ENCODE measurements at regions not wholly inside any gene's neighbourhood (a gene's known extent, or its start where the extent isn't known, plus 50 kb on each side); places are given as distances from the start of the nearest gene placed in this dataset.

- WGBS (ENCODE audit: low lambda C conversion rate), result under 1% methylated on average over 4 of the region's 4 CpGs
- CTCF ChIA-PET (ENCODE audit: low intra/inter-chr PET ratio, low total read pairs), result no interaction called here
- intact Hi-C loops (cut with micrococcal nuclease; ENCODE audit: unreplicated experiment), result no loop called here
- no peak for ATAC-seq
- H3K36me3 ChIP-seq (replicated peaks in 1 of 2; ENCODE audit: control insufficient read depth in 1 of 2, insufficient read depth in 2 of 2, low read length in 2 of 2), result no peaks in the 10 kb centered on the region
- no peaks in the 10 kb centered on the region for H3K4me1 ChIP-seq (ENCODE audit: insufficient read depth, low read length)
- no peaks in the 10 kb centered on the region for H3K27me3 ChIP-seq (ENCODE audit: control insufficient read depth in 1 of 2, insufficient read depth in 2 of 2, low read length in 2 of 2)
- H3K9me3 ChIP-seq (ENCODE audit: low read length), result no peaks in the 10 kb centered on the region
- no peak overlapping the region for H3K9ac ChIP-seq (ENCODE audit: insufficient read depth, low read depth, low read length)
- DNase-seq (ENCODE audit: low spot score), result no peak
- no peak overlapping the region for H3K4me3 ChIP-seq (replicated peaks in 1 of 3; ENCODE audit: insufficient read depth in 1 of 3, low read depth in 2 of 3, low read length in 3 of 3)
- FAIRE-seq, result no peak
- H3K4me2 ChIP-seq (ENCODE audit: low read depth, low read length), result no peak overlapping the region
- POLR2A ChIA-PET, result no interaction called here
- H4K20me1 ChIP-seq (ENCODE audit: insufficient read depth, low read length), result no peaks in the 10 kb centered on the region
- no TSS peak for BruUV-seq (replicated peaks)
- in situ Hi-C loops (cut with HindIII; ENCODE audit: extremely low pct_ligation_motif_present, low pct_unique_long_range_greater_than_20kb), result no loop called here
- H3K27ac ChIP-seq (ENCODE audit: extremely low read length, insufficient read depth, low read length), result no peak overlapping the region
- no peak overlapping the region for H2AFZ ChIP-seq (ENCODE audit: low read length)
- no peaks in the 10 kb centered on the region for H3K79me2 ChIP-seq (ENCODE audit: insufficient read depth, low read length)
- TF ChIP-seq XBP1 (CRISPR knock-in tag; IDR thresholded peaks at IDR 0.05), result no peak
- no peak for TF ChIP-seq SMAD1 (CRISPR knock-in tag; IDR thresholded peaks at IDR 0.05; ENCODE audit: borderline replicate concordance, low read depth)
- TF ChIP-seq ZKSCAN1 (IDR thresholded peaks at IDR 0.05; ENCODE audit: low read length), result no peak
- TF ChIP-seq RFX3 (CRISPR knock-in tag; IDR thresholded peaks at IDR 0.05), result no peak
- no peak for TF ChIP-seq ASH2L (IDR thresholded peaks at IDR 0.05; ENCODE audit: insufficient read length, low read depth, low read length)
- no peak for TF ChIP-seq ZIK1 (CRISPR knock-in tag; IDR thresholded peaks at IDR 0.05; ENCODE audit: borderline replicate concordance, low read depth)
- no peak for TF ChIP-seq FLYWCH1 (CRISPR knock-in tag; IDR thresholded peaks at IDR 0.05)
- TF ChIP-seq ARID3A (IDR thresholded peaks at IDR 0.05; ENCODE audit: low read depth, low read length), result no peak
- TF ChIP-seq FOXO4 (CRISPR knock-in tag; conservative IDR thresholded peaks at IDR 0.05), result no peak
- TF ChIP-seq ZKSCAN8 (CRISPR knock-in tag; IDR thresholded peaks at IDR 0.05; ENCODE audit: borderline replicate concordance), result no peak
- no peak for TF ChIP-seq KAT8 (CRISPR knock-in tag; IDR thresholded peaks at IDR 0.05)
- TF ChIP-seq MEIS2 (CRISPR knock-in tag; IDR thresholded peaks at IDR 0.05), result no peak
- no peak for TF ChIP-seq NFKB2 (CRISPR knock-in tag; IDR thresholded peaks at IDR 0.05; ENCODE audit: borderline replicate concordance)
- TF ChIP-seq AFF4 (CRISPR knock-in tag; IDR thresholded peaks at IDR 0.05), result no peak
- TF ChIP-seq DDIT3 (CRISPR knock-in tag; IDR thresholded peaks at IDR 0.05), result no peak
- TF ChIP-seq DPF2 (CRISPR knock-in tag; IDR thresholded peaks at IDR 0.05; ENCODE audit: borderline replicate concordance, low read depth), result no peak
- no peak for TF ChIP-seq PPARG (CRISPR knock-in tag; conservative IDR thresholded peaks at IDR 0.05)
Observed at GRCh38 chr10:65846949-65847348, 1078.9 kb upstream of the LRRTM3 start.

Data from HepG2 (cell line).